ENCODE measurements at regions not wholly inside any gene's neighbourhood (a gene's known extent, or its start where the extent isn't known, plus 50 kb on each side); places are given as distances from the start of the nearest gene placed in this dataset.
"Not testable (repeated sequence)": the region's sequence is repeated elsewhere in the genome, so short reads cannot be mapped to it uniquely, and the experiment has no call there.

- peak; percentile 19 for DNase-seq (ENCODE audit: low read depth)
These were observed 67.4 kb downstream of the FAM72B start for GRCh38 chr1:121116522-121117297.

- DNase-seq (ENCODE audit: low read depth), result not testable (repeated sequence)
These were observed 66.9 kb downstream of the FAM72B start for GRCh38 chr1:121117298-121117611.

GRCh38 chr1:121117622-121118479 lies 66.3 kb downstream of the FAM72B start:
- DNase-seq (ENCODE audit: low read depth), result peak; percentile 2

Measured in renal cortical epithelial cell (primary cell).